Nephron progenitor cell (in vitro differentiated cells): ENCODE measurements at regions not wholly inside any gene's neighbourhood (a gene's known extent, or its start where the extent isn't known, plus 50 kb on each side); places are given as distances from the start of the nearest gene placed in this dataset.
"Not testable (repeated sequence)": the region's sequence is repeated elsewhere in the genome, so short reads cannot be mapped to it uniquely, and the experiment has no call there.

Experiments
- DNase-seq: peaks from one replicate; pipeline ENCODE4 v3.0.0; 2021
- H3K27ac Mint-ChIP-seq: 2 replicates; pipeline ENCODE4 v1.8.0; 2021; ENCODE audit warnings: mild to moderate bottlenecking, moderate library complexity, mixed read lengths
- H3K27me3 Mint-ChIP-seq: 2 replicates; pipeline ENCODE4 v1.8.0; 2021; ENCODE audit warnings: mild to moderate bottlenecking, low read depth, mixed read lengths; ENCODE audit not compliant: poor library complexity
- H3K36me3 Mint-ChIP-seq: 2 replicates; pipeline ENCODE4 v1.8.0; 2021; ENCODE audit warnings: low read depth, mixed read lengths
- H3K4me1 Mint-ChIP-seq: 2 replicates; pipeline ENCODE4 v1.8.0; 2021; ENCODE audit warnings: mixed read lengths
- H3K4me3 Mint-ChIP-seq: 2 replicates; pipeline ENCODE4 v1.8.0; 2021; ENCODE audit warnings: mild to moderate bottlenecking, moderate library complexity, mixed read lengths
- H3K9me3 Mint-ChIP-seq: 2 replicates; pipeline ENCODE4 v1.8.0; 2021; ENCODE audit warnings: mild to moderate bottlenecking, moderate library complexity, mixed read lengths
- CTCF ChIP-seq: fragments of 200-600 bp; sonication (generic); IDR thresholded peaks from 2 replicates; pipeline ENCODE4 v1.5.0; 2021; ENCODE audit warnings: antibody characterized with exemption

- TF ChIP-seq CTCF = no peak
- Mint-ChIP-seq H3K4me3 (no peak overlapping the region), H3K9me3 (no peaks in the 10 kb centered on the region), H3K4me1 (no peaks in the 10 kb centered on the region), H3K27ac (no peak overlapping the region), H3K36me3 (no peaks in the 10 kb centered on the region), H3K27me3 (no peaks in the 10 kb centered on the region)
- no peak for DNase-seq
Observed at GRCh38 chr7:83849131-83849530, 200.2 kb upstream of the SEMA3E start.

GRCh38 chr7:83842894-83843293 is 194.0 kb upstream of the SEMA3E start:
- no peak overlapping the region for H3K4me3 Mint-ChIP-seq
- no peaks in the 10 kb centered on the region for H3K4me1 Mint-ChIP-seq
- no peak for DNase-seq
- H3K9me3 Mint-ChIP-seq = no peaks in the 10 kb centered on the region
- H3K36me3 Mint-ChIP-seq = no peaks in the 10 kb centered on the region
- no peak for TF ChIP-seq CTCF
- H3K27ac Mint-ChIP-seq = no peak overlapping the region
- H3K27me3 Mint-ChIP-seq = no peaks in the 10 kb centered on the region

- DNase-seq = no peak
- Mint-ChIP-seq H3K4me3 (no peak overlapping the region), H3K27ac (no peak overlapping the region), H3K36me3 (no peaks in the 10 kb centered on the region), H3K4me1 (no peaks in the 10 kb centered on the region), H3K9me3 (no peaks in the 10 kb centered on the region), H3K27me3 (no peaks in the 10 kb centered on the region)
- TF ChIP-seq CTCF = no peak
Observed at GRCh38 chr7:83837683-83838082, 188.7 kb upstream of the SEMA3E start.

- no peak overlapping the region for H3K27ac Mint-ChIP-seq
- no peaks in the 10 kb centered on the region for H3K27me3 Mint-ChIP-seq
- H3K4me3 Mint-ChIP-seq = no peak overlapping the region
- no peaks in the 10 kb centered on the region for H3K9me3 Mint-ChIP-seq
- DNase-seq = no peak
- no peaks in the 10 kb centered on the region for H3K36me3 Mint-ChIP-seq
- H3K4me1 Mint-ChIP-seq = no peaks in the 10 kb centered on the region
- no peak for TF ChIP-seq CTCF
Observed at GRCh38 chr7:83836028-83836427, 187.1 kb upstream of the SEMA3E start.

GRCh38 chr7:83835424-83835823 is 186.5 kb upstream of the SEMA3E start:
- Mint-ChIP-seq H3K4me1 (no peaks in the 10 kb centered on the region), H3K4me3 (no peak overlapping the region), H3K9me3 (no peaks in the 10 kb centered on the region)

GRCh38 chr7:83833721-83834120 is 184.8 kb upstream of the SEMA3E start:
- not testable (repeated sequence) for H3K27me3 Mint-ChIP-seq, DNase-seq, H3K4me1 Mint-ChIP-seq, H3K9me3 Mint-ChIP-seq, H3K4me3 Mint-ChIP-seq, H3K27ac Mint-ChIP-seq, H3K36me3 Mint-ChIP-seq

More at GRCh38 chr7:83835424-83835823, 186.5 kb upstream of the SEMA3E start:
- no peak for DNase-seq
- Mint-ChIP-seq H3K27ac (no peak overlapping the region), H3K27me3 (no peaks in the 10 kb centered on the region), H3K36me3 (no peaks in the 10 kb centered on the region)
- TF ChIP-seq CTCF = no peak

- Mint-ChIP-seq H3K4me3 (no peak overlapping the region), H3K36me3 (no peaks in the 10 kb centered on the region), H3K27ac (no peak overlapping the region), H3K27me3 (no peaks in the 10 kb centered on the region), H3K4me1 (no peaks in the 10 kb centered on the region), H3K9me3 (no peaks in the 10 kb centered on the region)
- TF ChIP-seq CTCF = no peak
- no peak for DNase-seq
Observed at GRCh38 chr7:83832009-83832408, 183.1 kb upstream of the SEMA3E start.
